ENCODE measurements at regions not wholly inside any gene's neighbourhood (a gene's known extent, or its start where the extent isn't known, plus 50 kb on each side); places are given as distances from the start of the nearest gene placed in this dataset.

DNA sequence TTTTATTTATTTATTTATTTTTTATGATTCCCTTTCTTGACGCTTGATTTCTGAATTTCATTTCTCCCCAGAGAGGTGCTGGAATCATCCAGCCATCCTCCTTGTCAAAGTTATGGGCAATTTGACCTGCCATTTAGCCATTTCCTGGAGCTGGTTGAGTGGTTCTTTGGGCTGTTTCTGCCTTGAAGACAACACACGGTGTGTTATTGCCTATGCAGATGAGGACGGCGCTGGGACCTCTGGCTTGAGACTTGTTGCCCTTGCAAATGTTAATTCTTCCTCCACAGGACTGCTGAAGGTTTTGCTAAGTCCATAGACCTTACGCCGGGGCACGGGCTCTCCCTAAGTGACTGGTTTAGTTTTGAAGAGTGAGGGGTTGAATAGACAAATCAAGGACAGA lies 147.9 kb upstream of the PLET1 start:
- intact Hi-C loops (cut with DNase I) = no loop called here
- Histone ChIP-seq H3K27me3 (no peaks in the 10 kb centered on the region), H3K9me3 (no peaks in the 10 kb centered on the region), H3K9ac (ENCODE audit: low read depth in 2 of 2, low read length in 2 of 2) (no peak overlapping the region), H3K36me3 (no peaks in the 10 kb centered on the region), H3K4me3 (no peak overlapping the region), H3K4me1 (no peaks in the 10 kb centered on the region), H3K27ac (no peak overlapping the region)
- no peak for DNase-seq
- TF ChIP-seq, protein P1, sequence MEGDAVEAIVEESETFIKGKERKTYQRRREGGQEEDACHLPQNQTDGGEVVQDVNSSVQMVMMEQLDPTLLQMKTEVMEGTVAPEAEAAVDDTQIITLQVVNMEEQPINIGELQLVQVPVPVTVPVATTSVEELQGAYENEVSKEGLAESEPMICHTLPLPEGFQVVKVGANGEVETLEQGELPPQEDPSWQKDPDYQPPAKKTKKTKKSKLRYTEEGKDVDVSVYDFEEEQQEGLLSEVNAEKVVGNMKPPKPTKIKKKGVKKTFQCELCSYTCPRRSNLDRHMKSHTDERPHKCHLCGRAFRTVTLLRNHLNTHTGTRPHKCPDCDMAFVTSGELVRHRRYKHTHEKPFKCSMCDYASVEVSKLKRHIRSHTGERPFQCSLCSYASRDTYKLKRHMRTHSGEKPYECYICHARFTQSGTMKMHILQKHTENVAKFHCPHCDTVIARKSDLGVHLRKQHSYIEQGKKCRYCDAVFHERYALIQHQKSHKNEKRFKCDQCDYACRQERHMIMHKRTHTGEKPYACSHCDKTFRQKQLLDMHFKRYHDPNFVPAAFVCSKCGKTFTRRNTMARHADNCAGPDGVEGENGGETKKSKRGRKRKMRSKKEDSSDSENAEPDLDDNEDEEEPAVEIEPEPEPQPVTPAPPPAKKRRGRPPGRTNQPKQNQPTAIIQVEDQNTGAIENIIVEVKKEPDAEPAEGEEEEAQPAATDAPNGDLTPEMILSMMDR (IDR thresholded peaks at IDR 0.05) = no peak

DNA sequence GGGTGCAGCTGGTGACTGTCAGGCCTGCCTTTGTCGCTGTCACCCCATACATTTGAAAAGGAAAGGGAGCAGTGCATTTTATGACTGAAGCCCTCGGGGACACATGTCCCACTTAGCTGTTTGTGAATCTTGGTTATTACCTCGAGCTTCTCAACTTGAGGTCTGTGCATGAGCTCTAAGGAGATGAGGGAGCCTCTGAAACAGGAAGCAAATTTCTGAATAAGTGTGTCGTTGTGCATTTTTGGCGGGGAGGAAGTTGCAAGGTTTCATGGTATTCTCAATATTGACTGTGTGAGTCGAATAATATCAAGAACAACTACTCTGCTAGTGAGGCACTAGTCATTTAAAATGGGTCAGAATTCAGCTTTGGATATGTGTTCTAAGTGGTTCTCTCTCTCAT lies 149.7 kb upstream of the PLET1 start:
- Histone ChIP-seq H3K36me3 (no peaks in the 10 kb centered on the region), H3K27me3 (no peaks in the 10 kb centered on the region), H3K4me3 (no peak overlapping the region), H3K27ac (no peak overlapping the region), H3K4me1 (no peaks in the 10 kb centered on the region), H3K9me3 (no peaks in the 10 kb centered on the region), H3K9ac (ENCODE audit: low read depth in 2 of 2, low read length in 2 of 2) (no peak overlapping the region)
- intact Hi-C loops (cut with DNase I) = no loop called here
- TF ChIP-seq, protein P1 (IDR thresholded peaks at IDR 0.05) = no peak
- DNase-seq = no peak

DNA sequence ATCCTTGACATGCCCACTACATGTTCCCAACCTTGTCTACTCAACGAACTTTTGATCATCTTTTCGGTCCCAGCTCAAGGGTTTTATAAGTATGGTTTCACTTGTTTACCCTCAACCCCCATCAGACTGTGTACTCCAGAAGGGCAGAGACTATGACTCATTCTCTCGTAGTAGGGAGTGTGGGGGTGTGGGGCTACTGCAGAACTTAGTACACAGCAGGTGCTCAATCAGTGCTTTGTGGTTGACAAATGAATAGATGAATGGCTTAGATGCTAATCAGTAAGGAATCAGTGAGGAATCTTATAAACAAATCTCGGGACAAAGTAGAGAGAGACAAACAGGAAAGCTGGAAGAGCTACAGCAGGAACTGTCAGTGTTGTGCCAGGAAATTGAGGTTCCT lies 151.7 kb upstream of the PLET1 start:
- TF ChIP-seq, protein P1 (IDR thresholded peaks at IDR 0.05) = no peak
- intact Hi-C loops (cut with DNase I) = no loop called here
- Histone ChIP-seq H3K9me3 (no peaks in the 10 kb centered on the region), H3K27ac (no peak overlapping the region), H3K27me3 (no peaks in the 10 kb centered on the region), H3K36me3 (no peaks in the 10 kb centered on the region), H3K4me1 (no peaks in the 10 kb centered on the region), H3K4me3 (no peak overlapping the region), H3K9ac (ENCODE audit: low read depth in 2 of 2, low read length in 2 of 2) (no peak overlapping the region)
- no peak for DNase-seq

DNA sequence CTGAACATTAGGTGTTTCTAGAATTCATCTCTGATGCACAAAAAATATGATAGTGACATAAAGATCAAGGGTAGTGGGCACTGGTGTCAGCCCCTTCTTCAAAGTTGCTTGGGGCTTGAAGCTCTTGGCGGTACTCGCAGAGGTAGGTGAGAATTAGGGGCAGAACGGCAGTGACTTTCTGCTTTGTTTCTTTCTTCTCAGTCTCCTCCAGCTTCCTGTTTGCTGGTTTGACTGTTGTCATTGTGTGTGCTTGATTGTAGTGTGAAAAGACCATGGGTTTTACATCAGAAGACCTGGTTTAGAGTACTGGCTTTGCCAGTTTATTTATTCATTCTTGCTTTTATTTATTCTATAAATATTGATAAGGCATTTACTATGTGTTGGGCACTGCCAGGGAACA lies 156.7 kb upstream of the PLET1 start:
- intact Hi-C loops (cut with DNase I) = no loop called here
- TF ChIP-seq, protein P1 (IDR thresholded peaks at IDR 0.05) = no peak
- no peak for DNase-seq
- no peaks in the 10 kb centered on the region for H3K4me1 ChIP-seq
- no peaks in the 10 kb centered on the region for H3K27me3 ChIP-seq
- H3K9me3 ChIP-seq = no peaks in the 10 kb centered on the region
- no peaks in the 10 kb centered on the region for H3K36me3 ChIP-seq
- H3K9ac ChIP-seq (ENCODE audit: low read depth in 2 of 2, low read length in 2 of 2) = no peak overlapping the region
- no peak overlapping the region for H3K4me3 ChIP-seq
- H3K27ac ChIP-seq = no peak overlapping the region

DNA sequence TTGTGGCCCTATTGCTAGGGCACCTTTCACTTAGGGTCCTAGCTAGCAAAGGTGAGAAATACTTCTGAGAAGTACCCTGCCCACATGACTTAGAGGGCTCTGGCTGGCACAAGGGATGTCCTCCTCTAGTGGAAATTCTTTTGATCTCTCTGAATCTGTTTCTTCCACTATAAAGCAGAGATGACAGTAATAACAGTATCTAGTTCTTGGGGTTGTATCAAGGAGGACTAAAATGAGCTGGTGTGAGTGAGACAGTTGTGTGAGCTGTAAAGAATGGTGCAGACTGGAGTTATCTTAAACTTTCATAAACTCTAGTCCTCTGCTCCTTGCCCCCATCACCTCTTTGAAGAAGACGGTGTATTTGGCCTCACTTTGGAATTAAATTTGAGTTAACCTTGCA lies 157.8 kb upstream of the PLET1 start:
- TF ChIP-seq, protein P1 (IDR thresholded peaks at IDR 0.05) = no peak
- no peak overlapping the region for H3K27ac ChIP-seq
- intact Hi-C loops (cut with DNase I) = no loop called here

DNA sequence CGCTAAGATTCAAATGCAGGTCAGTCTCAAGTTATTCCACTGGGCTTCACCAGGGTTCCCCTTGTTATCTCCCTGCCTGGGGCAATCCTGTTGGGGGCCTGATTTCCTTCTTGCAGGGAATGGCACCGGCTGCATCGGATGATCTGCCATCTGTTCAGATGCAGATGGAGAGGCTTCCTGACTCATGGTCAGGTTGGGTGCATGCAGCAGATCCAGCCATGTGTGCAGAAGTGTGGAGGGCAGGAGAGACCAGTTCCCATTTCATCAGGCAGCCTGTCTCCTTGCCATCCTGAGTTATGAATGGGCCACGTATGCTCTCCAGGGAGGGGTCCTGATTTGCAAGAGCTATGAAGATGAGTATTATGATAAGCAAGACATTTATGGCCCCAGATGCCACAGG lies 161.2 kb upstream of the PLET1 start:
- Histone ChIP-seq H3K4me1 (no peaks in the 10 kb centered on the region), H3K4me3 (no peak overlapping the region), H3K27me3 (no peaks in the 10 kb centered on the region), H3K27ac (no peak overlapping the region), H3K9me3 (no peaks in the 10 kb centered on the region), H3K36me3 (no peaks in the 10 kb centered on the region), H3K9ac (ENCODE audit: low read depth in 2 of 2, low read length in 2 of 2) (no peak overlapping the region)
- TF ChIP-seq, protein P1 (IDR thresholded peaks at IDR 0.05) = no peak
- intact Hi-C loops (cut with DNase I) = no loop called here
- DNase-seq = no peak

More for the DNA sequence above, 157.8 kb upstream of the PLET1 start:
- no peaks in the 10 kb centered on the region for H3K4me1 ChIP-seq
- H3K4me3 ChIP-seq = no peak overlapping the region
- no peaks in the 10 kb centered on the region for H3K9me3 ChIP-seq
- H3K9ac ChIP-seq (ENCODE audit: low read depth in 2 of 2, low read length in 2 of 2) = no peak overlapping the region
- H3K27me3 ChIP-seq = no peaks in the 10 kb centered on the region
- no peak for DNase-seq
- H3K36me3 ChIP-seq = no peaks in the 10 kb centered on the region

Measured in colonic mucosa (tissue), 4 donors.